COLO668 (cell line): ENCODE measurements at regions not wholly inside any gene's neighbourhood (a gene's known extent, or its start where the extent isn't known, plus 50 kb on each side); places are given as distances from the start of the nearest gene placed in this dataset.
"Not testable (repeated sequence)": the region's sequence is repeated elsewhere in the genome, so short reads cannot be mapped to it uniquely, and the experiment has no call there.

Experiments used
- DNase-seq: peaks from one replicate; lab custom pipeline; 2025; ENCODE audit not compliant: unreplicated experiment; lab: John Stamatoyannopoulos, UW

DNA sequence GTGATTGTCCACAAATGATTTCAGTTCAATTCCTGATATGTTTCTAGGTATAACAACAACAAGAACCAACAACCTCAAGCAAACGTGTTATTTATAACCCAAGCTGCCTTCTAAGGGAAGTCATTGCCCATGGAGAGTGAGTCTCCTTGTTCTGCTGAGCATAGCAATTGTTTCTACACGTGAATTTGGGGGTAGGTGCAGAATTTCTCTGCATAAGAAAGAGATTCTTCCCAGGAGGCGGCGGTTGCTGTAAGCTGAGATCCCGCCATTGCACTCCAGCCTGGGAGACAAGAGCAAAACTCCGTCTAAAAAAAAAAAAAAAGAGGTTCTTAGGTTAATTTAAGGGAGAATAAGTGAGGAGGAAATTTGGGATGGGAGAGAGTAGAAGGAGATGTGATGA lies 226.5 kb upstream of the PELI2 start:
- no peak for DNase-seq

DNA sequence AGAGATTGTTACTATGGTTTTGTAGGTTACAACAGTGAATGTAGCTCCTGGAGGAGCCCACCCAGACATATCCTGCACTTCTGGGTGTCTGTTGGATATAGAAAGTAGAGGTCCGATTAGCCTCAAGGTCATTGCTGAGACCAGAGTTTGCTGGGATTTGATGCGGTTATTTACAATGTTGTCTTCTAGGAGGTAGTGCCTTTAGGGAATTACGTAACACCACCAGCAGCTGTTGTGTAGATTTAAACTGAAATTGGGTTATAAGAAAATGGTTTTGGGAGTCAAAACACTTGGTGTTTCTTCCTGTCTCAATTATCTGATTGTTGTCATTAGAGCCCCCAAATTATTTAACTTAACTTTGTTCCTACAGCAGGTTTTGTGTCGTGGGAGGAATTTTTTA lies 225.3 kb upstream of the PELI2 start:
- DNase-seq = no peak

DNA sequence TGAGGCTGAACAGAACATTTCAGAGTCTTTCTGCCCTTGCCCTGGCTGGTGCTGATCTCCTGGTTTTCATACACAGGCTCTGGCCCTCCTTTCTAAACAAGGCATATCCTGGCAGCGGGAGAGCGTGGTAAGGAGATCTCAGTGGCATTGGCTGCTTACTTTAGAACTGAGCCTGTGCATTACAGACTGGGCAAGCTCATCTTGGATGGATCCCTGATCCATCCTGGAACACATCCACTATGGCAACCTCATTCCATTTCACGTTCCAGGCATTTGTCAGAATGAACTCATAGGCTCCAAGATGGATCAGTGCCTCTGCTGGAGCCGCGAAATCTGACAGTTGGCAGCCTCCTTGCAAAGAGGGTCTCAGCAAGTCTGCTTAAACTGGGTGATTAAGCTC lies 224.5 kb upstream of the PELI2 start:
- DNase-seq = no peak

DNA sequence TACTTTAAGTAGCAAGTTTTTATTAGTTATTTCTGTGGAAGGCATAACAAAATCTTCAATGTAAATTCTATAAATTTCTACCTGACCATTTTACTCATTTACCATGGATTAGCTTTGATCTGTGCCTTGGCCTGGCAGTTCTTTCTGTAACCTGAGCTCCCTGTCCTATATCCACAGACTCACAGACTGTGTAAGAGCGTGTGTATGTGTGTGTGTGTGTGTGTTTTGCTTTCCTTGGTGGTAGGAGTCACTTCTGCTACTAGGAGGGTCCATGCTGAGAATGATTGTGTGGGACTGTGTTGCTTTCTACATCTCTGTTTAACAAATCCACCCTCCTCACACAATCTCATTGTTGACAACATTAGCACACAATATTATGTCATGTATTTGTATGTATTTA lies 221.2 kb upstream of the PELI2 start:
- DNase-seq = no peak

DNA sequence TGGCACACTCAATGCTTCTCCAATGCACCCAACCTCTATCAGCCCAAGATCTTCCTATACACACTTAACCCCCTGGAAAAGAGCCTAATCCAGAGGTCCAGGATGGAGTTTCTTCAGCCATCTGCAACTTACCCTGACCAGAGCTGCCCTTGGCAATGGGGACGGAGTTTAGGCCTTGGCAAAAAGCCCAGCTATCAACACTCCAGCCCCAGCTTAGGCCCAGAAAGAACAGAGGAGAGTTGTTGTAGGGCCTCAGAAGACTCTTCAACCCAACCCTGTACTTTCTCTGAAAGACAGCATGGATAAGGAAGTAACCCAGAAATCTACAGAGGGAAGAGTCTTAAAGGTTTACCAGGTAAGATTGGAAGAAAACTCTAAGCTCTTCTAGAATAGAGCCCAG lies 219.3 kb upstream of the PELI2 start:
- DNase-seq = no peak

DNA sequence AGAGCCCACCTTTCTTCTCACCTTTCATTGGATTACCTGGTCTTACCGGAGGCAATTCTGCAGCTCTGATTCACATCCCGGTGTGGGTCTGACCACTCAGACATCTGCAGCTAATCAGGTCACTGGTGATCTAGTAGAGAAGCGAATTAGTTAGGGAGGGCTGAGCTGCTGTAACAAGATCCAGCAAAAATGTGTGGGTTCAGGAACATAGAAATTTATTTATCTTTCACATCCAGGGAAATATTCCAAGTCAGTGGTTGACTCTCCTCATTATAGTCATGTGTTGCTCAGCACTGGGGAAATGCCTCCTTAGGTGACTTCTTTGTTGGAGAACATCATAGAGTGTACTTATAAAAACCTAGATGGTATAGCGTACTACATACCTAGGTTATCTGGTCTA lies 218.7 kb upstream of the PELI2 start:
- no peak for DNase-seq

DNA sequence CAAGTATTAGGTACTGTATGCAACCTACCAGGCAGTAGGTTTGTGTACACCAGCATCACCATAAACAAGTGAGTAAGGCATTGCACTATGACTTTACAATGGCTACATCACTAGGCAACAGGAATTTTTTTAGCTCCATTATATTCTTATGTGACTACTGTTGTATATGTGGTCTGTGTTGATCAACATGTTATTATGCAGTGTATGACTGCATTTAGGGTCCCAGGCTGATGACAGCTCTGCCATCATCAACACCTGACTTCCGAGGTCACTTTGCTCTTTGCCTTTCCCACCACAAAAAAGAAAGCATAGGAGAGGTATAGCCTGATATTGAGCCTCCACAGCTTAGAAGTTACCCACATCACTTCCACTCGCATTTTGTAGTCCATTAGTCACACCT lies 217.5 kb upstream of the PELI2 start:
- no peak for DNase-seq

DNA sequence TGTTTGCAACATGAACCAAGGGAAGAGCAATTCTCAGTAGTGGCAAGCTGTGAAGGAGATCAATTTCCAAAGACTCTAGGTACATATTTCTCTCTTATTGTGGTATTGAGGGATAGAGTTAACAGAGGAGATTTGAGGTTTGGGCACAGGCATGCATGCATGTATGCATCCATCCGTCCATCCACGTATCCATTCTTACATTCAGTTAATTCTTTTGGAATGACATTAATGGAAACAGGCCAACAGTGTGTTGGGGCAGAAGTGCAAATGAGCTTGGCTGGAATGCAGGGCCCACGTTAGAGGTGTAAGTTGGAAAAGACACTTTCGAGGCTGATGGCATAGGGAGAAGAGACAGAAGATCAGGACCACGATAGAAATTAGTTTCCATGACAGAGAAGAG lies 216.9 kb upstream of the PELI2 start:
- no peak for DNase-seq

DNA sequence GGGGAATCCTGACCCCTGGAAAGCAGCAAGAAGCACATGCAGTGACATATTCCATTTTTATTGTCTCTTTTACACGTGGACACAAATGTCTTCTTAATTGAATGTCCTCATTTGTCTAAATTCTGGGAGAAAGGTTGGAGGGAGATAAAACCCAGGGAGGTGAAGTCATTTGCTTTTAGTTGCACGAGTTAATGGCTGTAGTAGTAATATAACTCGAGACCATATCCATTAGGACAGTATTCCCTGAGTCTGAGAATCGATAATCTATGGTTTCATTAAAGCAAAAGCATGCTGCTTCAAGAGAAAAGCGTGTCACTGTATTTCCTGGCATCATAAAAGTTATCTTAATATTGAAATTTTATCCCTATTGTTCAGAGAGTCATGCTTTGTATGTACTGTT lies 216.0 kb upstream of the PELI2 start:
- DNase-seq = no peak

DNA sequence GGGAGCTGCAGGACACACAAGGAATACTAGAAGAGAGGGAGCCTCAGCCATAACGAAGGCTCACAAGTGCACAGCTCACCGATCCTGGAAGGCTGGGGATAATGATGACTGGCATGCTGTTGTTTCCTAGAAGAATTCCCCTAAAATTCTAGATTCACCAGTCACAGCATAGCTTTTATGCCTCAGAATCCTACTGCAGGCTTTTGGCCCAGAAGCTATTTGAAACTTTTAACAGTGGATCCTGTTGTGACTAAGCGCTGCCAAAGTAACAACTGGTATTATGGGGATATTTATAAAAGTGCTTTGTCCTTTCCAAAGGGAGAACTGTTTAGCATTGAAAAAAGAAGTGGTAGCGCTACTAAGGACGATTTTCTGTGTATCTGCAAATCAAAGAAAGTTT lies 214.1 kb upstream of the PELI2 start:
- DNase-seq = no peak

DNA sequence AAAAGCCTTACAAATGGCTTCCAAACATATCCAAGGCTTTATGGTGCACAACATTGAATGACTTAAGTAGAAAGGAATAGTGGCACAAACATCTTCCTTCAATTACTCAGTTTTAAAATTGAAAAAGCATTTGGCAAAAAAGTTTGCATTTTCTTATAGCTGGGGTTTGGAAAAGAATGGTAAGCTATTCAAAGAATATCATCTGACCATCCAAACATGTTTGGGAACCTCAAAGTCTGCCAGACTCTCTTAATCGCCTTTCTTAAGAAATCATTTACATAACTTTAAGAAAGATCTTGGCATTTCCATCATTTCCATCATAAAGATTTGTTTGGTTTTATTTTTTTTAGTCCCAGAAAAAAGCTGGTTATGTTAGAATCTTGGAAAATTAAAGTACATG lies 210.1 kb upstream of the PELI2 start:
- DNase-seq = no peak

DNA sequence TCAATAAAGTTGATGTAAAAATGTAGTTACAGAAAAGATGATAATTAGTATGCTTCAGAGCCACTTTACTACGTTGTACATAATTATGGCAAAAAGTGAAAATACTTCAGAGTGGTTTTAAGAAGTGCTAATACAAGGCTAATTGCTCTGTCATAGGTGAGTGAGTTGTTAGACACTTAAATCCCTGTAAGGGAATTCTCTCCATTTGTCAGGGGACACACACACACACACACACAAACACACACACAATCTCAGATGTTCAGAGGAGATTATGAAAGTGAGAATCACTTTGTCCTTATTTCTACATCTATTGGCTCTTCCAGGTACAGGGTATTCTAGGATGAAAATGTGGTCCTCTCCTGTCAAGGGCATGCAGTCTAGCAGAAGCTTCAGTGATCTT lies 208.3 kb upstream of the PELI2 start:
- DNase-seq = no peak

DNA sequence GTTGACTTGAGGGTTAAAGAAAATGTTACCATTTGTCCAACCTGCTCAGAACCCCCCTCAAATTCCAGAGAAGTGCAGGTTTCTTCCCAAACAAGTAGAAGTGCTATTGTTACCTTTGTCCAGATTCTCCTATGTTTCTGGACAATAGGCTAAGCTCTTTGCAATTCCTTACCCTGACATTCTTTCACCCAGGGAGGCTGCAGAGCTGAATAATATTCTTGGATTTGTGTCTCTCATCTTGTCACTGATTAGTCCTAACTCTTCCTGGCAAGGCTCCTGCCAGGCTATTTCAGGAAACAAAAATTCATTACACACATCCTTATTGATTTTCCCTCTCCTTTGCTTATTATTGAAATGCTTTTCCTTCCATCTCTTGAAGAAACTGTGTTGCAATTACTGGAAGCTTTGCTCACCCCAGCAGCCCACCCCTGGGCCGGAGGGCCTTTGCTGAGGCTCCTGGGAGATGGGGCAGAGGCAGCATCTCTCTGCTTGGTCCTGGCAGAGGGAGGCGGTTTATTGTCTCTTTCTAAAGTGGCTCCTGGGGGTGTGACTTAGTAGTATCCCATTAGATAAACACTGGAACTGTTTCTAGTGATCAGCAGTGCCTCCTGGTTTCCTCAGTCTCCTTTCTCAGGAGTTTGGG lies 207.5 kb upstream of the PELI2 start:
- no peak for DNase-seq

DNA sequence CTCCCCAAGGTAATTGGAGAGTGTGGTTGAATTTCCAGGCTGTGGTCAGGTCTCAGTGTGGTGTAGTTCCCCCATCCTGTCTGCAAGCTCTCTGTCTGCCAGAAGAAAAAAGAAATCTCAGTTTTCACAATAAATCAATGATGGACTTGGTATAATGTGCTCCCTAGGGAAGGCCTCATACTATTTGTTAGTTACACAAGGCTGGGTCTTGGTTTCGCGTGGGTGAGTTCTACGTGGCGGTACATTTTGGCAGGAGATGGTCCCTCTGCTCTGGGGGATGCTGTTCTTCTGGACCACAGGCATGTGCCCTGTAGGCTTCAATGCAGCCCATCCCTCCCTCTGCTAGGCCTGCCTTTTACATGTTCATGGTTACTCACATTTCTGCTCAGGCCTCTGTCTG lies 206.4 kb upstream of the PELI2 start:
- DNase-seq = no peak

DNA sequence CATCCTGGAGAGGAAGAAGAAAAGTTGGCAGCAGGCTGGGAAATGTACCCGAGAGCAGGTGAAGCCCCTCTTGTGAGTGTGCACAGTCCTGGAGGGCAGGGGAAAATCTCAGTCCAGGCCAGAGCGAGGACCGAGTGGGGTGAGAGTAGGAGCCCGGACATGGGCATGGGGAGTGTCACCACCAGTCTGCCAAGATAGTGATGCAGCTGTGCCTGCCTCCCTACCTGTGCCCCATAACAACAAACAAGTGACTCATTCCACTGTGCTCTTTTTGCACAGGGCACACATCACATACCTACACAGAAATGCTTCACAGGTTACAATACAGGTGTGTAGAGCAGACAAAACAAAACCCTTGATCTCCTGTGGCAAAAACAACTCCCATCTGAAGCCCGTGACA lies 205.9 kb upstream of the PELI2 start:
- DNase-seq = no peak

DNA sequence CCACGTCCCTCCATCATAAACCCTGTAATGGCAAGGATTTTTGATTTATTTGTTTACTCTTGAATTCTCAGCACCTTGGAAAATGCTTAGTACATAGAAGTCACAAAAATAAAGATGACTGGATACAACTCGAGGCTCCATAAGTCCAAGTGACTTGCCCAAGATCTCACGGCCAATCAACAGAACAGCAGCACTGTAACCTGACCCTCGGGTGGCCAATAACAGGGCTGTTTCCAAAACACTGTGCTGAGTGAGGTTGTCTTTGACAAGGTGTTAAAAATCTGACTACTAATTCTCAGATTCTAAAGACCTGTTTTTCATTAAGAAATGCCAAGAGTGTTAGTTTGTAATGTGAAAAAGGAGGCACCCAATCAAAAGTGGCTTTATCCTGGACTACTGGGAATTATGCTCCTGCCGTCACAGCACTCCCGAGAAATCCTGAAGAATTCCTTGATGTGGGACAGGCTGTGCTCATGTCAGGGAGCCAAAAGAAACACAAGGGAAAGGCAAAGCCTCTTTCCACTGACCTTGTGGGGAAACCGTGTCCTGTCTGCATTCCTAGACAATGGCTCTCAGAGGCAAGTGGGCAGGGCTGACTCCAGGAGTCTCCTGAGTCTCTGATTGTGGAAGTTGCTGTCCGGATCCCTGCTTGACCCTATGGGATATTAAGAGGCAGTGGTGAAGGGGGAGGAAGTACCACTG lies 204.7 kb upstream of the PELI2 start:
- DNase-seq = no peak

DNA sequence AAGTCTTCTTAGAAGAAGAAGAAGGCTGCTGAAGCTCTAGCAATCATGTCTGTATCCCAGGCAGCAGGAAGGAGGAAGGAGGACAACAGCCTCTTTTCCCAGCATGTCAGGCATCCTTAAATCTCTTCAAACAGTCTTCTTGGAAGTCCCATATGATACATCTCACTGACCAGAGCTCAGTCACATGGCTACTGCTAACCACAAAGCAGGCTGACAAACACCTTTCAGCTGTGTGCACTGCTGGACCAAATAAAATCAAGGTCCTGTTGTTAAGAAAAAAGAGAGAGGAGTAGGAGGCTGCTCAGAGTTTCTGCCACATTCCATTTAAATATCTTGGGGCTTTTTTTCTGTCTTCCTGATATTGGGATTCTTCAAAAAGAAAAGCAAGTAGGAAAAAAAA lies 203.4 kb upstream of the PELI2 start:
- no peak for DNase-seq

DNA sequence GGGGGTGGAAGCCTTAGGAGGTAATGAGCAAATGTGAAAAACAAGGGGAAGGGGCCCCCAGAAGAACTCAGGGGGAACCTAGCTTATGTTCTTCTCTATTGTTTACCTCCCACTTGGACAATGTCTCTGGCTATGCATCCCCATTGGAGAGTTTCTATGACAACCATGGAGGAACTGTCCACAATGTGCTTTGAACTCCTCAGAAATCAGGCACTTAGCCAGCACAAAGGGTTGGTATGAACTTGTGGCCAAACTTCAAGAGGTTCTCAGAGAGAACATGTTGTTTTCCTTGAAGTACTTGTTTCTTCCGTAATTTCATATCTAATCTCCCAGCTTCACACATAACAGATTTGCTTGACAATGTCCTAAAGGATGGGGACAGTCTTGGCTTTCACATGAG lies 202.8 kb upstream of the PELI2 start:
- DNase-seq = no peak

DNA sequence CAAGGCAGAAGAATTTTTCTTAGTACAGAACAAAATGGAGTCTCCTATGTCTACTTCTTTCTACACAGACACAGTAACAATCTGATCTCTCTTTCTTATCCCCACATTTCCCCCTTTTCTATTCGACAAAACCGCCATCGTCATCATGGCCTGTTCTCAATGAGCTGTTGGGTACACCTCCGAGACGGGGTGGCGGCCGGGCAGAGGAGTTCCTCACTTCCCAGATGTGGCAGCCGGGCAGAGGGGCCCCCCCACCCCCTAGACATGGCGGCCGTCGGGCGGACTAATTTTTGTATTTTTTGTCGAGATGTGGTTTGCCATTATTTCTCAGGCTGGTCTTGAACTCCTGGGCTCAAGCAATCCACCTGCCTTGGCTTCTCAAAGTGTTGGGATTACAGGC lies 198.4 kb upstream of the PELI2 start:
- not testable (repeated sequence) for DNase-seq

DNA sequence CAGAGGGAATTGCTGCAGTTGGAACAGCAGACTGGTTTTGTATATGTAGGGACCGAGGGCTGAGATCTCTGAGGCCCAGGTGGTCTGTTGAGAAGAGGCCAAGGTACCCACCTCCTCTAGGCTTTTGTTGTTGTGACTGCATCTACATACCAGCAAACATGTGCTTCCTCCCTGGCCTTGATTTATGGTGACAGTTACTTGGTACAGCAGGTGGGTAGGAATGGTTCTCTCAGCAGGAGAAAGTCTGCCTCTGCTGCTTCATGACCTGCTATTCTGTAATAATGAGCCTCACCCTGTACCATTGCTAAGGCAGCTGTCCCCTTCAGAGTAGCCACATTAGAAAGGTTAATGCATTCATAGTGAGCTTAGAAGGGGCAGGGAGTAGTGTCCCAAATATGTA lies 196.7 kb upstream of the PELI2 start:
- DNase-seq = peak; percentile 43

DNA sequence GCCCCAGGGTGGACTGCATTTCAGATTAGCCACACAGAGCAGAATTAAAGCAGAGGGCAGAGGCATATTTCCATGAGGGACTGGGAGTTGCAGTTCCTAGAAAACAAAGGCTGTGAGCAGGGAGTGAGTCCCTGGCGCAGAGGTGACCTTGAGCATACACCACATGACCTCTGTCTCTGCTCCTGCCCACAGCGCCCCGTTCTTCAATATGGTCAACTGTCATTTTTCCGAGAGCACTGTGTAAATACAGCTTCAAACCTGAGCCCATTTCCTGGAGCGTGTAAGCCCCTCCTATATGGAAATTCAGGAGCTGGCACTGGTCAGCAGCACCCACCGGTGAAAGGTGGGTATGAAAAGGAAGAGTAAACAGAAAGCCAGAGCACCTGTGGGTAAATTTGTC lies 192.2 kb upstream of the PELI2 start:
- DNase-seq = peak; percentile 87

DNA sequence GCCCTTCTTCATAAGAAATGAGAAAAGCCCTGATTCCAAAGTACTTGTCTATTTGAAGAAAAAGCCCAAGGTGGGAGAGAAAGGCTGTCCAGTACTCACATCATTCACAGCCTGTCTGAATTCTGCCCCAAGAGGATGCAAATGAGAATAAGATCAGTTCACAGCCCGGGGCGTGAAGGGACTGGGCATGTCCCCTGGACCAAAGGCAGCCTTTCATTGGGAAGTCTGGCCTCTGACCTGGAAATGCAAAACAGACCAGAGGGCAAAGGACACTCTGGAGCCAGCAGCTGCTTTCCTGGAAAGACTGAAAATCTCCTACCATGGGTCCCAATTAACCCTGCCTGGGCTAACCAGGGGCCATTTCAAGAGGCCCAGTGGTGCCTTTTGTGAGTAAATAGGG lies 191.2 kb upstream of the PELI2 start:
- DNase-seq = no peak

DNA sequence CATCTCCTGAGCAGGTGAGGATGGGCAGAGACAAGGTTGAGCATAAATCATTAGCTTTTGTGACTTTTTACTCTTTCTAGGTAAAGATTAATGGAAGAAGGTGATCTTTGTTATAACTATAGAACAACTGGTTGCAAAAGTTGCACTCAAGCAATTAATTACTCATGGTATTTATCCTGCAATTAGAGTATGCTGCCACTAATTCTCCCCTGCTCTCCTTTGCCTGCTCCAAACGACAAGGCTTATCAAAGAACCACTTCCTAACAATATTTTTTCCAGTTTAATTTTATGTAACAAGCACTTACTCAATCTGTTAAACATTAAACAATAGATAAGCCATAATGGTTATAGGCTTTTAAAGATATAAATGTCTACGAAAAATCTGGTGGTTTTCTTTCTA lies 189.9 kb upstream of the PELI2 start:
- DNase-seq = no peak
